Stomach (tissue), 4 donors: ENCODE measurements at regions not wholly inside any gene's neighbourhood (a gene's known extent, or its start where the extent isn't known, plus 50 kb on each side); places are given as distances from the start of the nearest gene placed in this dataset.

Source experiments
- POLR2A ChIP-seq, 4 donors: fragments of 450-650 bp; IDR thresholded peaks; one replicate each; pipeline ENCODE4 v1.6.1; 2016; ENCODE audit warnings: antibody characterized with exemption in 4 of 4, control low read depth in 2 of 4, mild to moderate bottlenecking in 1 of 4, moderate library complexity in 1 of 4
- TF ChIP-seq, protein P1 (sequence below), 7 experiments: fragments of 450-650 bp in 4 of 7; fragments of 200-600 bp in 3 of 7; sonication (generic) in 3 of 7; IDR thresholded peaks; one replicate each; pipeline ENCODE4 v1.5.1; 2016 to 2019; ENCODE audit warnings: antibody characterized with exemption in 7 of 7, control low read depth in 2 of 7, mild to moderate bottlenecking in 1 of 7

DNA sequence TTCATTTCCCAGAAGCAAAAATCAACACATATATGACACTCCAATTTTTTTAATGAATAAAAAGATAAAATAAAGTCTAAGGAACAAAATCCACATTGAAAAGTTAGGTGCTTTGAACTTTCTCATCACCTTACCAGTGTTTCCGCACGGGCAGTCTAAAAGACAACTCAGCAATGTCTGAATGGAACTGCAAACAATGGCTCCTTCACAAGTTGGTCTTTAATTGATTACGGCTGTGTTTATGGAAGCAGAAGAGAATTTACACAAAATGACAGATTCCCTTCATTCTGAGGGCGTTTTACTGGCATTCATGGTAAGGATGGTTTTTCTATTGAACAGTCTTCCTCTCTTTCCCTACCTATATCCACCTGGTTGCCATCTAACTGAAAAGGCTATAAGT, 65.0 kb upstream of the RNPC3 start:
- no peak for TF ChIP-seq POLR2A (IDR thresholded peaks at IDR 0.05)
- TF ChIP-seq, protein P1, sequence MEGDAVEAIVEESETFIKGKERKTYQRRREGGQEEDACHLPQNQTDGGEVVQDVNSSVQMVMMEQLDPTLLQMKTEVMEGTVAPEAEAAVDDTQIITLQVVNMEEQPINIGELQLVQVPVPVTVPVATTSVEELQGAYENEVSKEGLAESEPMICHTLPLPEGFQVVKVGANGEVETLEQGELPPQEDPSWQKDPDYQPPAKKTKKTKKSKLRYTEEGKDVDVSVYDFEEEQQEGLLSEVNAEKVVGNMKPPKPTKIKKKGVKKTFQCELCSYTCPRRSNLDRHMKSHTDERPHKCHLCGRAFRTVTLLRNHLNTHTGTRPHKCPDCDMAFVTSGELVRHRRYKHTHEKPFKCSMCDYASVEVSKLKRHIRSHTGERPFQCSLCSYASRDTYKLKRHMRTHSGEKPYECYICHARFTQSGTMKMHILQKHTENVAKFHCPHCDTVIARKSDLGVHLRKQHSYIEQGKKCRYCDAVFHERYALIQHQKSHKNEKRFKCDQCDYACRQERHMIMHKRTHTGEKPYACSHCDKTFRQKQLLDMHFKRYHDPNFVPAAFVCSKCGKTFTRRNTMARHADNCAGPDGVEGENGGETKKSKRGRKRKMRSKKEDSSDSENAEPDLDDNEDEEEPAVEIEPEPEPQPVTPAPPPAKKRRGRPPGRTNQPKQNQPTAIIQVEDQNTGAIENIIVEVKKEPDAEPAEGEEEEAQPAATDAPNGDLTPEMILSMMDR (IDR thresholded peaks at IDR 0.05) = no peak
